HFF-Myc (cell line): ENCODE measurements at regions not wholly inside any gene's neighbourhood (a gene's known extent, or its start where the extent isn't known, plus 50 kb on each side); places are given as distances from the start of the nearest gene placed in this dataset.
"Not testable (repeated sequence)": the region's sequence is repeated elsewhere in the genome, so short reads cannot be mapped to it uniquely, and the experiment has no call there.

ENCODE experiments used
- DNase-seq: peaks from one replicate; pipeline ENCODE4 v3.0.0-alpha.2; 2011; ENCODE audit warnings: low read depth; ENCODE audit errors: extremely low read depth
- H3K4me3 ChIP-seq: replicated peaks from 2 replicates; pipeline ENCODE4 v1.5.1; 2011; ENCODE audit warnings: low read depth, mild to moderate bottlenecking, control low read depth, low read length
- CTCF ChIP-seq: IDR thresholded peaks from 2 replicates; pipeline ENCODE4 v1.5.1; 2012; ENCODE audit warnings: mild to moderate bottlenecking, low read depth, low read length, control low read depth; ENCODE audit errors: missing control alignments

GRCh38 chr11:37171451-37171850 lies 573.4 kb upstream of the RAG2 start:
- H3K4me3 ChIP-seq: no peak overlapping the region
- TF ChIP-seq CTCF: no peak
- no peak for DNase-seq

- no peak overlapping the region for H3K4me3 ChIP-seq
- no peak for TF ChIP-seq CTCF
- DNase-seq: no peak
These were observed 572.3 kb upstream of the RAG2 start for GRCh38 chr11:37170311-37170710.

GRCh38 chr11:37145434-37145833 lies 547.4 kb upstream of the RAG2 start:
- DNase-seq, H3K4me3 ChIP-seq: not testable (repeated sequence)

GRCh38 chr11:37142591-37142990 lies 544.6 kb upstream of the RAG2 start:
- no peak for DNase-seq
- no peak for TF ChIP-seq CTCF

GRCh38 chr11:37141707-37142106 lies 543.7 kb upstream of the RAG2 start:
- H3K4me3 ChIP-seq: no peak overlapping the region
- no peak for DNase-seq
- no peak for TF ChIP-seq CTCF

More at GRCh38 chr11:37142591-37142990, 544.6 kb upstream of the RAG2 start:
- H3K4me3 ChIP-seq: no peak overlapping the region

- not testable (repeated sequence) for DNase-seq
These were observed 537.6 kb upstream of the RAG2 start for GRCh38 chr11:37135606-37136005.

GRCh38 chr11:37134637-37135036 lies 536.6 kb upstream of the RAG2 start:
- no peak overlapping the region for H3K4me3 ChIP-seq
- TF ChIP-seq CTCF: no peak

More at GRCh38 chr11:37135606-37136005, 537.6 kb upstream of the RAG2 start:
- H3K4me3 ChIP-seq: not testable (repeated sequence)

GRCh38 chr11:37124384-37124783 lies 526.3 kb upstream of the RAG2 start:
- DNase-seq: no peak
- no peak for TF ChIP-seq CTCF
- no peak overlapping the region for H3K4me3 ChIP-seq

More at GRCh38 chr11:37134637-37135036, 536.6 kb upstream of the RAG2 start:
- no peak for DNase-seq
